Spleen (tissue), 11 donors: ENCODE measurements at regions not wholly inside any gene's neighbourhood (a gene's known extent, or its start where the extent isn't known, plus 50 kb on each side); places are given as distances from the start of the nearest gene placed in this dataset.

Experiments
- DNase-seq: peaks from one replicate; pipeline ENCODE4 v3.0.0-alpha.2; 2020
- H3K27ac ChIP-seq, 8 donors: fragments of 200-600 bp; sonication (generic) in 7 of 8; 1 replicate in 4 of 8; 2 replicates in 4 of 8; pipeline versions ENCODE4 v1.5.0 to v1.8.0; 2016 to 2021; ENCODE audit warnings: inconsistent platforms in 4 of 8, mild to moderate bottlenecking in 4 of 8, moderate library complexity in 1 of 8
- H3K27me3 ChIP-seq, 7 donors: fragments of 200-600 bp; sonication (generic) in 6 of 7; replicated peaks in 1 of 7; 1 replicate in 4 of 7; 2 replicates in 3 of 7; pipeline versions ENCODE4 v1.5.0 to v1.8.0; 2016 to 2021; ENCODE audit warnings: inconsistent platforms in 3 of 7, mild to moderate bottlenecking in 1 of 7
- H3K36me3 ChIP-seq, 6 donors: fragments of 200-600 bp; sonication (generic) in 5 of 6; 1 replicate in 4 of 6; 2 replicates in 2 of 6; pipeline versions ENCODE4 v1.5.0 to v1.8.0; 2016 to 2021; ENCODE audit warnings: inconsistent platforms in 2 of 6
- H3K4me1 ChIP-seq, 6 donors: fragments of 200-600 bp; sonication (generic) in 5 of 6; 1 replicate in 3 of 6; 2 replicates in 3 of 6; pipeline versions ENCODE4 v1.5.0 to v1.8.0; 2016 to 2021; ENCODE audit warnings: inconsistent platforms in 3 of 6
- H3K4me3 ChIP-seq, 8 donors: fragments of 200-600 bp; sonication (generic) in 7 of 8; 1 replicate in 4 of 8; 2 replicates in 4 of 8; pipeline versions ENCODE4 v1.5.0 to v1.8.0; 2016 to 2021; ENCODE audit warnings: inconsistent platforms in 4 of 8, mild to moderate bottlenecking in 4 of 8, moderate library complexity in 2 of 8
- H3K9me3 ChIP-seq, 8 donors: fragments of 200-600 bp; sonication (generic) in 7 of 8; 1 replicate in 4 of 8; 2 replicates in 4 of 8; pipeline versions ENCODE4 v1.5.0 to v1.8.0; 2016 to 2021; ENCODE audit warnings: inconsistent platforms in 4 of 8
- CTCF ChIP-seq, 11 experiments: fragments of 200-600 bp in 7 of 11; fragments of 450-650 bp in 4 of 11; sonication (generic) in 4 of 11; IDR thresholded peaks in 8 of 11; conservative IDR thresholded peaks in 3 of 11; 1 replicate in 7 of 11; 2 replicates in 4 of 11; pipeline versions ENCODE4 v1.4.0 to v1.8.0; 2016 to 2021; ENCODE audit warnings: antibody characterized with exemption in 11 of 11, inconsistent platforms in 4 of 11, mild to moderate bottlenecking in 1 of 11
- POLR2A ChIP-seq, 3 donors: fragments of 450-650 bp; IDR thresholded peaks; one replicate each; pipeline ENCODE4 v1.5.1; 2017; ENCODE audit warnings: antibody characterized with exemption in 3 of 3, mild to moderate bottlenecking in 1 of 3
- POLR2AphosphoS5 ChIP-seq, 3 donors: sonication (generic); formaldehyde crosslinking; IDR thresholded peaks; one replicate each; pipeline ENCODE4 v1.5.1; 2017; ENCODE audit warnings: antibody characterized with exemption in 3 of 3
- WGBS, 5 donors: extraction: QIAGEN DNeasy Blood & Tissue Kit in 3 of 5; methylation state at CpG; one replicate each; pipeline versions ENCODE4 v1.1.5 to v1.1.7; 2013 to 2018; 5-methylcytosine and 5-hydroxymethylcytosine counted together
- intact Hi-C: fragments of 100-400 bp; cut with DNase I; formaldehyde crosslinking; loops from one replicate; pipeline ENCODE4 v1.15.0; 2023; ENCODE audit warnings: low total_unique reads
- microRNA-seq, 3 donors: library from miRNA; unstranded; fragments of <30 nt; microRNA quantifications; one replicate each; pipeline versions ENCODE4 to v1.1.0, GENCODE V29; 2019 to 2020
- small RNA-seq, 4 donors: library from RNA; depleted of rRNA; stranded (forward); fragments of <200 nt; gene quantifications; one replicate each; pipeline ENCODE3, GENCODE V24; 2016
- donor health status: healthy with polysubstance abuse.
- donor health status: DM: no; HTN: no; CAD: no; lungs with moderate emphysema.
- donor health status: DM: no; HTN: no; CAD: no.
- donor health status: Bipolar disorder and iron deficiency.
- donor health status: healthy.
- donor health status: DM: no; HTN: no; CAD: no.
- donor health status: DM: yes; HTN: yes; CAD: no.

GRCh38 chrX:140949233-140949632, 53.2 kb upstream of the SPANXB1 start:
- TF ChIP-seq POLR2A (IDR thresholded peaks at IDR 0.05) (no peak), CTCF (IDR thresholded peaks at IDR 0.05 in 8 of 11, conservative IDR thresholded peaks at IDR 0.05 in 3 of 11) (no peak), POLR2AphosphoS5 (IDR thresholded peaks at IDR 0.05) (no peak)
- no peak overlapping the region for H3K4me3 ChIP-seq
- H3K36me3 ChIP-seq = no peaks in the 10 kb centered on the region
- no peak for DNase-seq
- intact Hi-C loops = no loop called here
- H3K27ac ChIP-seq = no peak overlapping the region
- WGBS, 5 donors = 62 to 73% (median 68%) methylated on average over 5 of the region's 5 CpGs
- no peaks in the 10 kb centered on the region for H3K27me3 ChIP-seq
- no peaks in the 10 kb centered on the region for H3K4me1 ChIP-seq
- H3K9me3 ChIP-seq = no peaks in the 10 kb centered on the region

Small RNAs in the stretch of these regions (microRNA-seq; reads per million reads assigned to microRNA genes)
- gene MIR320D2 = 0.72 to 1.4 (median 0.85) reads per million in 3 donors

Small RNAs in the stretch of these regions (small RNA-seq; reads per million reads assigned to genes)
- gene MIR320D2 = 0 to 0.08 (median 0) reads per million in 4 donors
